ENCODE measurements at regions not wholly inside any gene's neighbourhood (a gene's known extent, or its start where the extent isn't known, plus 50 kb on each side); places are given as distances from the start of the nearest gene placed in this dataset.
"Not testable (repeated sequence)": the region's sequence is repeated elsewhere in the genome, so short reads cannot be mapped to it uniquely, and the experiment has no call there.

- TF ChIP-seq CTCF (IDR thresholded peaks at IDR 0.05; ENCODE audit: low read depth, low read length, missing control alignments), result no peak
- H3K4me3 ChIP-seq (ENCODE audit: low read depth, low read length), result no peak overlapping the region
- no peak for DNase-seq (ENCODE audit: low read depth)
- in situ Hi-C loops (cut with HindIII; ENCODE audit: low sequenced_read_pairs), result no loop called here
Observed at GRCh38 chr17:71192848-71193247, 928.0 kb upstream of the SOX9 start.

GRCh38 chr17:71200597-71200996, 920.2 kb upstream of the SOX9 start:
- no peak overlapping the region for H3K4me3 ChIP-seq (ENCODE audit: low read depth, low read length)
- in situ Hi-C loops (cut with HindIII; ENCODE audit: low sequenced_read_pairs), result no loop called here
- no peak for TF ChIP-seq CTCF (IDR thresholded peaks at IDR 0.05; ENCODE audit: low read depth, low read length, missing control alignments)
- DNase-seq (ENCODE audit: low read depth), result no peak

GRCh38 chr17:71201639-71202038, 919.2 kb upstream of the SOX9 start:
- in situ Hi-C loops (cut with HindIII; ENCODE audit: low sequenced_read_pairs), result no loop called here
- no peak overlapping the region for H3K4me3 ChIP-seq (ENCODE audit: low read depth, low read length)
- no peak for DNase-seq (ENCODE audit: low read depth)
- TF ChIP-seq CTCF (IDR thresholded peaks at IDR 0.05; ENCODE audit: low read depth, low read length, missing control alignments), result no peak

- no peak overlapping the region for H3K4me3 ChIP-seq (ENCODE audit: low read depth, low read length)
- TF ChIP-seq CTCF (IDR thresholded peaks at IDR 0.05; ENCODE audit: low read depth, low read length, missing control alignments), result no peak
- no peak for DNase-seq (ENCODE audit: low read depth)
- in situ Hi-C loops (cut with HindIII; ENCODE audit: low sequenced_read_pairs), result no loop called here
Observed at GRCh38 chr17:71202449-71202848, 918.4 kb upstream of the SOX9 start.

- TF ChIP-seq CTCF (IDR thresholded peaks at IDR 0.05; ENCODE audit: low read depth, low read length, missing control alignments), result no peak
- no peak for DNase-seq (ENCODE audit: low read depth)
- no peak overlapping the region for H3K4me3 ChIP-seq (ENCODE audit: low read depth, low read length)
- in situ Hi-C loops (cut with HindIII; ENCODE audit: low sequenced_read_pairs), result no loop called here
Observed at GRCh38 chr17:71203953-71204352, 916.9 kb upstream of the SOX9 start.

GRCh38 chr17:71205951-71206350, 914.9 kb upstream of the SOX9 start:
- H3K4me3 ChIP-seq (ENCODE audit: low read depth, low read length); in situ Hi-C loops (cut with HindIII; ENCODE audit: low sequenced_read_pairs); DNase-seq (ENCODE audit: low read depth): not testable (repeated sequence)

- H3K4me3 ChIP-seq (ENCODE audit: low read depth, low read length), result no peak overlapping the region
- no peak for DNase-seq (ENCODE audit: low read depth)
- in situ Hi-C loops (cut with HindIII; ENCODE audit: low sequenced_read_pairs), result no loop called here
- no peak for TF ChIP-seq CTCF (IDR thresholded peaks at IDR 0.05; ENCODE audit: low read depth, low read length, missing control alignments)
Observed at GRCh38 chr17:71208111-71208704, 912.6 kb upstream of the SOX9 start.

Measured in astrocyte of the cerebellum (primary cell).